Ovary (tissue), 7 donors: ENCODE measurements at regions not wholly inside any gene's neighbourhood (a gene's known extent, or its start where the extent isn't known, plus 50 kb on each side); places are given as distances from the start of the nearest gene placed in this dataset.
A peak's percentile ranks its signal among the peaks of the same experiment; 100 is the strongest.

Experiments
- DNase-seq, 5 donors: peaks; one replicate each; pipeline ENCODE4 v3.0.0-alpha.2; 2019 to 2020
- H3K27ac ChIP-seq, 2 donors: fragments of 200-600 bp; one replicate each; pipeline versions ENCODE4 v1.5.1 to v1.8.0; 2019 to 2022
- H3K27me3 ChIP-seq: fragments of 200-600 bp; one replicate; pipeline ENCODE4 v1.8.0; 2022
- H3K36me3 ChIP-seq: fragments of 200-600 bp; sonication (generic); one replicate; pipeline ENCODE4 v1.5.1; 2019
- H3K4me1 ChIP-seq: one replicate; pipeline ENCODE4 v1.8.1; 2013; ENCODE audit warnings: mild to moderate bottlenecking, moderate library complexity; ENCODE audit not compliant: insufficient read depth
- H3K4me3 ChIP-seq: fragments of 200-600 bp; sonication (generic); one replicate; pipeline ENCODE4 v1.5.1; 2017
- H3K9me3 ChIP-seq, 2 donors: fragments of 200-600 bp in 1 of 2; sonication (generic) in 1 of 2; one replicate each; pipeline versions ENCODE4 v1.5.1 to v1.8.1; 2013 to 2019; ENCODE audit warnings: mild to moderate bottlenecking in 1 of 2, moderate library complexity in 1 of 2
- EP300 ChIP-seq: sonication (generic); formaldehyde crosslinking; IDR thresholded peaks from one replicate; pipeline ENCODE4 v1.6.1; 2017; ENCODE audit warnings: antibody characterized with exemption
- POLR2A ChIP-seq: fragments of 450-650 bp; IDR thresholded peaks from one replicate; pipeline ENCODE4 v1.6.1; 2017; ENCODE audit warnings: antibody characterized with exemption, mild to moderate bottlenecking, moderate library complexity
- WGBS, 3 donors: extraction: QIAGEN DNeasy Blood & Tissue Kit in 1 of 3; methylation state at CpG; one replicate each; pipeline versions ENCODE4 v1.1.5 to v1.1.7; 2013 to 2017; 5-methylcytosine and 5-hydroxymethylcytosine counted together
- intact Hi-C, 4 donors: fragments of 100-400 bp; cut with DNase I; formaldehyde crosslinking; loops; one replicate each; pipeline versions ENCODE4 v1.11.0 to v1.15.1; 2022 to 2023
- TF ChIP-seq, protein P1 (sequence below), 3 donors: fragments of 450-650 bp in 2 of 3; fragments of 200-600 bp in 1 of 3; IDR thresholded peaks; one replicate each; pipeline versions ENCODE4 v1.5.1 to v1.8.0; 2016 to 2022; ENCODE audit warnings: antibody characterized with exemption in 3 of 3, mild to moderate bottlenecking in 1 of 3
- donor health status: DM: no; HTN: no; CAD: no; lungs with moderate emphysema.
- donor health status: DM: no; HTN: no; CAD: no.
- donor health status: Bipolar disorder and iron deficiency.
- donor health status: DM: no; HTN: no; CAD: no.
- donor health status: DM: yes; HTN: yes; CAD: no.

DNA sequence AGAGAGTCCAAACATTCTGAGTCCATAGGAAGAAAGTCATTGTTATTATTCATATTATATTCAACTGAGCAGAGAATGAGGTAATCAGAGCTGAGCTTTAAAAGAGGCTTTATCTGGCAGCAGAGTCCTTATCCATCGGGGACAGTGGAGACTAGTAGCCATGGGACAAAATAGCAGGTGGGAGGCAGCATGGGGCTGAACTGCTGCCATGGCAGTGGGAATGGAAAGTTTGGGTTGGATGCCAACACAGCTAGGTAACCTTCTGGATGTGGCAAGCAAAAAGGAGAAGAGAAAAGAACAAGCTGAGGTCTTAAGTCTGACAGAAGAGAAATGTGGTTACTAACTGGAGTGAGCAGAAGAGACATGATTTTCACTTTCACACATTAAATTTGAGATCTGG is 71.0 kb upstream of the CDKN3 start:
- WGBS, 3 donors, result 59 to 83% (median 72%) methylated on average over 1 of the region's 1 CpG
- Histone ChIP-seq H3K4me3 (no peak overlapping the region), H3K27me3 (no peaks in the 10 kb centered on the region), H3K27ac (no peak overlapping the region), H3K36me3 (no peaks in the 10 kb centered on the region), H3K9me3 (no peaks in the 10 kb centered on the region), H3K4me1 (no peaks in the 10 kb centered on the region)
- intact Hi-C loops, result no loop called here
- TF ChIP-seq, protein P1, sequence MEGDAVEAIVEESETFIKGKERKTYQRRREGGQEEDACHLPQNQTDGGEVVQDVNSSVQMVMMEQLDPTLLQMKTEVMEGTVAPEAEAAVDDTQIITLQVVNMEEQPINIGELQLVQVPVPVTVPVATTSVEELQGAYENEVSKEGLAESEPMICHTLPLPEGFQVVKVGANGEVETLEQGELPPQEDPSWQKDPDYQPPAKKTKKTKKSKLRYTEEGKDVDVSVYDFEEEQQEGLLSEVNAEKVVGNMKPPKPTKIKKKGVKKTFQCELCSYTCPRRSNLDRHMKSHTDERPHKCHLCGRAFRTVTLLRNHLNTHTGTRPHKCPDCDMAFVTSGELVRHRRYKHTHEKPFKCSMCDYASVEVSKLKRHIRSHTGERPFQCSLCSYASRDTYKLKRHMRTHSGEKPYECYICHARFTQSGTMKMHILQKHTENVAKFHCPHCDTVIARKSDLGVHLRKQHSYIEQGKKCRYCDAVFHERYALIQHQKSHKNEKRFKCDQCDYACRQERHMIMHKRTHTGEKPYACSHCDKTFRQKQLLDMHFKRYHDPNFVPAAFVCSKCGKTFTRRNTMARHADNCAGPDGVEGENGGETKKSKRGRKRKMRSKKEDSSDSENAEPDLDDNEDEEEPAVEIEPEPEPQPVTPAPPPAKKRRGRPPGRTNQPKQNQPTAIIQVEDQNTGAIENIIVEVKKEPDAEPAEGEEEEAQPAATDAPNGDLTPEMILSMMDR (IDR thresholded peaks at IDR 0.05), result no peak
- no peak for TF ChIP-seq EP300
- no peak for TF ChIP-seq POLR2A
- DNase-seq, result no peak

DNA sequence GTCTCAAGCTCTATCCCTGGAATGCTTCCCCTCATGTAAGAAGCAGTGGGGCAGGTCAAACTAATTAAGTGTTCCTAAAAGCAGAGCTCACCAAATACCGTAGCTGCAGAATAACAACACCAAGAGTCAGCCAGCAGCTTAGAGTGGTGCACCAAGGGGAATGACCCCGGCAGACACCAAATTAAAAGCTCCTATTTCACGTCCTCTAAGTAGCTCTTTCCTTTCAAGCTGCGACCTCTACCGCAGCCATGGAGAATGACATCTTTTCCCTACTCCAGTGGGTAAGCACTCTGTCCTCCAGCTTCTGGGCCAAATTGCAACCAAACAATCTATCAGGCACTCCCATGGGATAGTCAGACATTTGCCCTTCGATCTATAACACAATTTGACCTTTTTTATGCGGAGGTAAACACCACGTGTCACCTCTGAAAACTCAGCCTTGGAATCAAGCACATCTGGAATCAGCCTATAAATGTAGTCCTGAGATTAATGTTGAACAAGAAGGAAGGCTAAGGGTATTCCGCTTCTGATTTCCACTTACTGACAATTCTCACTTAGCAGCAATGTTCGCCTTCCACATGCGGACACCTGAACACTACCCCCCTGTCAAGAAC is 67.6 kb upstream of the CDKN3 start:
- H3K4me3 ChIP-seq, result no peak overlapping the region
- no peak overlapping the region for H3K27ac ChIP-seq
- DNase-seq, result peak; percentile 23 to 45 (median 30)
- TF ChIP-seq EP300 (no peak), POLR2A (no peak)
- TF ChIP-seq, protein P1 (IDR thresholded peaks at IDR 0.05), result peak; percentile 18 to 58 (median 28)
- H3K9me3 ChIP-seq, result no peaks in the 10 kb centered on the region
- no peaks in the 10 kb centered on the region for H3K36me3 ChIP-seq
- H3K4me1 ChIP-seq, result no peaks in the 10 kb centered on the region
- intact Hi-C loops, result no loop called here
- 28 to 32% (median 30%) methylated on average over 11 of the region's 11 CpGs for WGBS, 3 donors
- H3K27me3 ChIP-seq, result no peaks in the 10 kb centered on the region

DNA sequence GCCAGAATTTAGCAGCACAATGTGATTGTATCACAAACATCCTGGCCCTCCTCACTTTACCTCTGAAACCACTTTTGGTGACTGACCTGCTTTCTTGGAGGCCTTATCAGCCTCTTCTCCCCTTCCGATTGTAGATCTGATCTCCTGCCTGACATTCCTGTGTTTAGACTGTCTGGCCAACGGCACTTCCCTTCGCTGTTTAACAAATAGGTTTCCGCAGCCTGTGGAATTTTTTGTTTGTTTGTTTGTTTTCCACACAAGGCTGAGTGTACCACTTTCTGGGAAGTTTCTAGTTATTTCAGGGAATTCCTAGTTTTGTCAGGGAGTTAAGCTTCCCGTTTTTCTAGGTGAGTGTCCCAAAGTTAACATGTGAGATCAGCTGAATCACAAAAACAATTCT is 65.9 kb upstream of the CDKN3 start:
- H3K36me3 ChIP-seq, result no peaks in the 10 kb centered on the region
- no peak overlapping the region for H3K27ac ChIP-seq
- 47 to 72% (median 61%) methylated on average over 5 of the region's 5 CpGs for WGBS, 3 donors
- H3K9me3 ChIP-seq, result no peaks in the 10 kb centered on the region
- H3K4me3 ChIP-seq, result no peak overlapping the region
- H3K4me1 ChIP-seq, result no peaks in the 10 kb centered on the region
- TF ChIP-seq EP300, result no peak
- no peak for TF ChIP-seq POLR2A
- TF ChIP-seq, protein P1 (IDR thresholded peaks at IDR 0.05), result no peak
- no peaks in the 10 kb centered on the region for H3K27me3 ChIP-seq
- intact Hi-C loops, result loop anchor here in 1 of 4 donors (10.0 kb wide), 1 partner anchor 796 kb away; no protein-coding TSS in a partner anchor
- DNase-seq, result no peak

DNA sequence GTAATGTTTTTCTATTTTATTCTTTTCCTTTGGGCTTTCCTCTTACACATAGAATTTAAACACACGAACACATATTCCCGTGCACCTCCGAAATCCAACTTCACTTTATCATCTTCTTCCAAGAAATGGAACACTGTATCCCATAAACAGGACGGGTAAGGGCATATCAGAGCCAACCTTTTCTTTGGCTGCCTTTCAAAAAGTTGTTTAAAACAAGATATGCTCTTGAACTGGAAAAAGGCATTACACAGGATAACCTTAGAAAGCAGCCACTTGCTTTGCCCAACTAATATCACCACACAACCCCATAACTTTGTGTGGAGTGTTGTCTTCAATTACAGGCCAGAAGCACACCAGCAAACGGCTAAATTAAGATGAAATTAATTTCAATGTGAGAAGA is 65.3 kb upstream of the CDKN3 start:
- no peak for TF ChIP-seq EP300
- TF ChIP-seq POLR2A, result no peak
- TF ChIP-seq, protein P1 (IDR thresholded peaks at IDR 0.05), result no peak
- intact Hi-C loops, result loop anchor here in 1 of 4 donors (10.0 kb wide), 1 partner anchor 797 kb away; no protein-coding TSS in a partner anchor
- no peaks in the 10 kb centered on the region for H3K4me1 ChIP-seq
- H3K36me3 ChIP-seq, result no peaks in the 10 kb centered on the region
- no peaks in the 10 kb centered on the region for H3K27me3 ChIP-seq
- H3K9me3 ChIP-seq, result no peaks in the 10 kb centered on the region
- no peak for DNase-seq
- H3K4me3 ChIP-seq, result no peak overlapping the region
- H3K27ac ChIP-seq, result no peak overlapping the region
- WGBS, 3 donors, result 40 to 59% (median 41%) methylated on average over 5 of the region's 5 CpGs
